ENCODE measurements at regions not wholly inside any gene's neighbourhood (a gene's known extent, or its start where the extent isn't known, plus 50 kb on each side); places are given as distances from the start of the nearest gene placed in this dataset.

GRCh38 chr1:30195424-30196134 is 527.8 kb downstream of the MATN1 start:
- no peaks in the 10 kb centered on the region for H4K20me1 ChIP-seq (ENCODE audit: insufficient read depth)
- DNase-seq (ENCODE audit: low read depth, low spot score) (no peak), ATAC-seq (no peak)
- TF ChIP-seq SIN3A (IDR thresholded peaks at IDR 0.05; ENCODE audit: low read depth) (no peak), ELF1 (IDR thresholded peaks at IDR 0.05; ENCODE audit: borderline replicate concordance, low read depth) (no peak), RAD21 (IDR thresholded peaks at IDR 0.05; ENCODE audit: low read depth) (no peak), JUND (IDR thresholded peaks at IDR 0.05) (no peak), EZH2 (IDR thresholded peaks at IDR 0.05) (no peak), EGR1 (IDR thresholded peaks at IDR 0.05; ENCODE audit: low read depth) (no peak), CTCF (IDR thresholded peaks at IDR 0.05 in 2 of 3, conservative IDR thresholded peaks at IDR 0.05 in 1 of 3; ENCODE audit: borderline replicate concordance in 1 of 3, insufficient read depth in 1 of 3, low read depth in 2 of 3, low read length in 2 of 3) (no peak), TCF7L2 (IDR thresholded peaks at IDR 0.05; ENCODE audit: borderline replicate concordance, extremely low read depth, insufficient read depth, insufficient read length) (no peak), ZNF274 (IDR thresholded peaks at IDR 0.05; ENCODE audit: low read depth, low read length) (no peak), CEBPB (IDR thresholded peaks at IDR 0.05; ENCODE audit: low read depth) (no peak), MAX (IDR thresholded peaks at IDR 0.05) (no peak)
- no peaks in the 10 kb centered on the region for H3K36me3 ChIP-seq (ENCODE audit: control insufficient read depth in 1 of 2, insufficient read depth in 2 of 2, low read length in 2 of 2)
- H2AFZ ChIP-seq (ENCODE audit: low read depth, low read length, poor library complexity, severe bottlenecking) = no peak overlapping the region
- no peak overlapping the region for H3K9ac ChIP-seq (ENCODE audit: low read length)
- no peaks in the 10 kb centered on the region for H3K9me2 ChIP-seq (ENCODE audit: insufficient read depth)
- ChIA-PET CTCF (no interaction called here), POLR2A (no interaction called here), RAD21 (ENCODE audit: low non-redundant PET in 1 of 2, low total read pairs in 2 of 2, uncharacterized antibody in 2 of 2, unreplicated experiment in 2 of 2) (no interaction called here)
- no peak overlapping the region for H3K4me3 ChIP-seq (replicated peaks in 1 of 2; ENCODE audit: low read depth in 1 of 2, low read length in 2 of 2)
- H3K4me2 ChIP-seq (ENCODE audit: low read length) = no peak overlapping the region
- no peaks in the 10 kb centered on the region for H3K79me2 ChIP-seq (ENCODE audit: insufficient read depth, low read length)
- peaks cover 5 to 11% of the 10 kb centered on the region in 2 experiments; a peak in 3 of 4 replicates for H3K4me1 ChIP-seq (ENCODE audit: control insufficient read depth in 1 of 2, insufficient read depth in 2 of 2, low read length in 2 of 2)
- no peak overlapping the region for H3K27ac ChIP-seq (ENCODE audit: low read depth, low read length)
- intact Hi-C loops (cut with micrococcal nuclease) = no loop called here
- BruUV-seq (replicated peaks) = no TSS peak
- peaks cover 22% of the 10 kb centered on the region for H3K27me3 ChIP-seq (ENCODE audit: insufficient read depth, low read length)
- H3K9me3 ChIP-seq (ENCODE audit: control insufficient read depth in 1 of 2, insufficient read depth in 1 of 2, low read depth in 1 of 2, low read length in 2 of 2) = no peaks in the 10 kb centered on the region

Measured in HCT116 (cell line).